IMR-90 (cell line): ENCODE measurements at regions not wholly inside any gene's neighbourhood (a gene's known extent, or its start where the extent isn't known, plus 50 kb on each side); places are given as distances from the start of the nearest gene placed in this dataset.

Source experiments
- CEBPB ChIP-seq: IDR thresholded peaks from 2 replicates; pipeline ENCODE4 v1.6.1; 2012; ENCODE audit warnings: low read depth, low read length, improper control_type of control experiment
- CTCF ChIP-seq: conservative IDR thresholded peaks from 2 replicates; pipeline ENCODE4 v1.5.1; 2012; ENCODE audit warnings: mild to moderate bottlenecking, low read depth, low read length, improper control_type of control experiment
- ELK1 ChIP-seq: fragments of 150-350 bp; IDR thresholded peaks from 2 replicates; pipeline ENCODE4 v1.6.1; 2016; ENCODE audit warnings: low read depth, mild to moderate bottlenecking, low read length, moderate library complexity, borderline replicate concordance
- FOS ChIP-seq: fragments of 150-350 bp; IDR thresholded peaks from 2 replicates; pipeline ENCODE4 v1.6.1; 2016; ENCODE audit warnings: low read depth, low read length
- MXI1 ChIP-seq: IDR thresholded peaks from 2 replicates; pipeline ENCODE4 v1.6.1; 2012; ENCODE audit warnings: low read depth, mild to moderate bottlenecking, low read length, moderate library complexity, borderline replicate concordance
- POLR2A ChIP-seq: IDR thresholded peaks from 2 replicates; pipeline ENCODE4 v1.6.1; 2012; ENCODE audit warnings: mild to moderate bottlenecking, low read depth, low read length
- RAD21 ChIP-seq: IDR thresholded peaks from 2 replicates; pipeline ENCODE4 v1.6.1; 2012; ENCODE audit warnings: low read length, improper control_type of control experiment
- USF2 ChIP-seq: fragments of 150-350 bp; IDR thresholded peaks from 2 replicates; pipeline ENCODE4 v1.6.1; 2017; ENCODE audit warnings: mild to moderate bottlenecking, antibody characterized with exemption, low read length, low read depth

- TF ChIP-seq CTCF (no peak), CEBPB (no peak), MXI1 (no peak), RAD21 (no peak), POLR2A (no peak), ELK1 (no peak), FOS (no peak), USF2 (no peak)
Observed at GRCh38 chr13:86584301-86584700, 785.1 kb upstream of the SLITRK6 start.
